ENCODE measurements at regions not wholly inside any gene's neighbourhood (a gene's known extent, or its start where the extent isn't known, plus 50 kb on each side); places are given as distances from the start of the nearest gene placed in this dataset.

- no peak for TF ChIP-seq JUN (IDR thresholded peaks at IDR 0.05; ENCODE audit: low read depth, low read length)
- TF ChIP-seq NANOG (IDR thresholded peaks at IDR 0.05; ENCODE audit: insufficient read depth, low read depth, low read length, poor library complexity, severe bottlenecking): no peak
- no peak for TF ChIP-seq RFX5 (IDR thresholded peaks at IDR 0.05; ENCODE audit: borderline replicate concordance, low read depth, low read length)
- TF ChIP-seq SAP30 (IDR thresholded peaks at IDR 0.05; ENCODE audit: insufficient read depth, insufficient replicate concordance, low read length): no peak
- TF ChIP-seq ATF2 (IDR thresholded peaks at IDR 0.05; ENCODE audit: low read length): no peak
These were observed 270.6 kb upstream of the TNRC6C start (continued) for GRCh38 chr17:77687921-77688320.
